WTC11 (cell line): ENCODE measurements at regions not wholly inside any gene's neighbourhood (a gene's known extent, or its start where the extent isn't known, plus 50 kb on each side); places are given as distances from the start of the nearest gene placed in this dataset.

Source experiments
- AR ChIP-seq: fragments of 250-450 bp; sonication (Bioruptor Pico); IDR thresholded peaks from 2 replicates; pipeline ENCODE4 v1.9.0; 2021; ENCODE audit warnings: mild to moderate bottlenecking
- CTCF ChIP-seq: fragments of 200-600 bp; IDR thresholded peaks from 2 replicates; pipeline ENCODE4 v1.8.0; 2022; ENCODE audit warnings: antibody characterized with exemption
- E2F5 ChIP-seq: sonication (generic); formaldehyde crosslinking; IDR thresholded peaks from 2 replicates; pipeline ENCODE4 v1.8.1; 2022; ENCODE audit warnings: mild to moderate bottlenecking, moderate library complexity, missing genetic modification reagents
- HMGXB4 ChIP-seq: sonication (generic); formaldehyde crosslinking; IDR thresholded peaks from 2 replicates; pipeline ENCODE4 v1.8.1; 2023; ENCODE audit warnings: mild to moderate bottlenecking, moderate library complexity, missing genetic modification reagents
- IRF1 ChIP-seq: sonication (generic); formaldehyde crosslinking; IDR thresholded peaks from 2 replicates; pipeline ENCODE4 v1.8.0; 2023; ENCODE audit warnings: missing genetic modification reagents
- JUN ChIP-seq: sonication (generic); formaldehyde crosslinking; IDR thresholded peaks from 2 replicates; pipeline ENCODE4 v1.8.0; 2023; ENCODE audit warnings: mild to moderate bottlenecking, missing genetic modification reagents
- MAX ChIP-seq: sonication (generic); formaldehyde crosslinking; IDR thresholded peaks from 2 replicates; pipeline ENCODE4 v1.8.0; 2022; ENCODE audit warnings: mild to moderate bottlenecking, missing genetic modification reagents
- PRDM15 ChIP-seq: sonication (generic); formaldehyde crosslinking; IDR thresholded peaks from 2 replicates; pipeline ENCODE4 v1.8.0; 2022; ENCODE audit warnings: missing genetic modification reagents
- USF2 ChIP-seq: sonication (generic); formaldehyde crosslinking; IDR thresholded peaks from 2 replicates; pipeline ENCODE4 v1.8.1; 2023; ENCODE audit warnings: mild to moderate bottlenecking, missing genetic modification reagents, moderate library complexity
- ZNF138 ChIP-seq: sonication (generic); formaldehyde crosslinking; conservative IDR thresholded peaks from 2 replicates; pipeline ENCODE4 v1.8.1; 2022; ENCODE audit warnings: mild to moderate bottlenecking, moderate library complexity, missing genetic modification reagents

- TF ChIP-seq IRF1 (CRISPR knock-in tag) (no peak), CTCF (no peak), E2F5 (CRISPR knock-in tag) (no peak), USF2 (no peak), ZNF138 (CRISPR knock-in tag) (no peak), PRDM15 (no peak), AR (CRISPR knock-in tag) (no peak), HMGXB4 (CRISPR knock-in tag) (no peak), MAX (CRISPR knock-in tag) (no peak), JUN (CRISPR knock-in tag) (no peak)
Observed at GRCh38 chr7:136452949-136453348, 415.5 kb upstream of the CHRM2 start.
